Thoracic aorta (tissue), 2 donors: ENCODE measurements at regions not wholly inside any gene's neighbourhood (a gene's known extent, or its start where the extent isn't known, plus 50 kb on each side); places are given as distances from the start of the nearest gene placed in this dataset.

Source experiments
- ATAC-seq: fragments of 150-250 bp; one replicate; pipeline ENCODE4 v1.8.0; 2017; ENCODE audit warnings: low read depth; ENCODE audit not compliant: insufficient number of reproducible peaks, low FRiP score
- DNase-seq: peaks from one replicate; pipeline ENCODE4 v3.0.0-alpha.2; 2020; ENCODE audit warnings: low spot score
- H3K27ac ChIP-seq, 2 donors: fragments of 200-600 bp; sonication (generic); 1 replicate in 1 of 2; 2 replicates in 1 of 2; pipeline ENCODE4 v1.5.1; 2016; ENCODE audit warnings: mild to moderate bottlenecking in 2 of 2, moderate library complexity in 2 of 2
- H3K27me3 ChIP-seq: fragments of 200-600 bp; sonication (generic); replicated peaks from 2 replicates; pipeline ENCODE4 v1.6.0; 2016; ENCODE audit warnings: mild to moderate bottlenecking; ENCODE audit not compliant: insufficient read depth
- H3K36me3 ChIP-seq: fragments of 200-600 bp; sonication (generic); one replicate; pipeline ENCODE4 v1.5.1; 2016
- H3K4me1 ChIP-seq, 2 donors: fragments of 200-600 bp; sonication (generic); 1 replicate in 1 of 2; 2 replicates in 1 of 2; pipeline versions ENCODE4 v1.5.1 to v1.6.0; 2016; ENCODE audit warnings: low read depth in 2 of 2, mild to moderate bottlenecking in 1 of 2; ENCODE audit not compliant: control insufficient read depth in 1 of 2
- H3K4me3 ChIP-seq: fragments of 200-600 bp; sonication (generic); 2 replicates; pipeline ENCODE4 v1.5.1; 2016; ENCODE audit warnings: mild to moderate bottlenecking
- H3K9me3 ChIP-seq: fragments of 200-600 bp; sonication (generic); 2 replicates; pipeline ENCODE4 v1.5.1; 2016
- CTCF ChIP-seq: fragments of 200-600 bp; sonication (generic); IDR thresholded peaks from one replicate; pipeline ENCODE4 v1.5.1; 2019; ENCODE audit warnings: antibody characterized with exemption

DNA sequence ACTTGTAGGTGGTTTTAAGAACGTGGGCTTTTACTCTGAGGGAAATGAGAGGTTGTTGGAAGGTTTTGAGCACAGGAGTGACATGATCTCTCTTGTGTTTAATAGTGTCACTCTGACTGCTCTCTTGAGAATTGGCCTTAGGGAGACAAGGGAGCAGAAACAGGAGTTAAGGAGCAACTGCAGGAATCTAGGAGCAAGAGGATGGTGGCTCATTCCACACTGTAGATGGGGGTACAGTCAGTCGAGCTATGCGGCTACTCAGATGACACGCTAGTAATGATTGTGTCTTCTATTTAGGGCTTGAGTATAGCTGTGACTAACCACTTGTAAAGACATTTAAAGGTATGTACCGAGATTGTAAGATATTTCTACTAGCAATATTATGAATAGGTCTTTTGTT, 87.4 kb downstream of the RPRM start:
- Histone ChIP-seq H3K27me3 (no peaks in the 10 kb centered on the region), H3K4me1 (peaks cover 0 to 14% of the 10 kb centered on the region in 2 donors), H3K36me3 (no peaks in the 10 kb centered on the region), H3K27ac (no peak overlapping the region), H3K9me3 (no peaks in the 10 kb centered on the region), H3K4me3 (no peak overlapping the region)
- no peak for TF ChIP-seq CTCF
- no peak for ATAC-seq
- DNase-seq: no peak

GRCh38 chr2:153388246-153388645, 90.3 kb downstream of the RPRM start:
- Histone ChIP-seq H3K9me3 (no peaks in the 10 kb centered on the region), H3K27ac (peak overlapping the region in 1 of 2 donors; percentile 60), H3K4me1 (peaks cover 0 to 14% of the 10 kb centered on the region in 2 donors), H3K36me3 (no peaks in the 10 kb centered on the region), H3K27me3 (no peaks in the 10 kb centered on the region), H3K4me3 (no peak overlapping the region)
- no peak for DNase-seq
- no peak for ATAC-seq
- no peak for TF ChIP-seq CTCF

GRCh38 chr2:153387203-153387602, 91.4 kb downstream of the RPRM start:
- H3K4me3 ChIP-seq: peak overlapping the region; percentile 47
- H3K27ac ChIP-seq: peak overlapping the region in 1 of 2 donors; percentile 60
- H3K27me3 ChIP-seq: no peaks in the 10 kb centered on the region
- no peaks in the 10 kb centered on the region for H3K36me3 ChIP-seq
- TF ChIP-seq CTCF: no peak
- no peaks in the 10 kb centered on the region for H3K9me3 ChIP-seq
- H3K4me1 ChIP-seq: peaks cover 0 to 14% of the 10 kb centered on the region in 2 donors
- ATAC-seq (no peak), DNase-seq (no peak)

- H3K27me3 ChIP-seq: no peaks in the 10 kb centered on the region
- H3K9me3 ChIP-seq: no peaks in the 10 kb centered on the region
- no peaks in the 10 kb centered on the region for H3K36me3 ChIP-seq
- ATAC-seq (no peak), DNase-seq (no peak)
- TF ChIP-seq CTCF: no peak
- H3K27ac ChIP-seq: peak overlapping the region in 1 of 2 donors; percentile 60
- H3K4me1 ChIP-seq: peaks cover 0 to 14% of the 10 kb centered on the region in 2 donors
- H3K4me3 ChIP-seq: no peak overlapping the region
Measured at GRCh38 chr2:153386481-153386897, 92.1 kb downstream of the RPRM start.

DNA sequence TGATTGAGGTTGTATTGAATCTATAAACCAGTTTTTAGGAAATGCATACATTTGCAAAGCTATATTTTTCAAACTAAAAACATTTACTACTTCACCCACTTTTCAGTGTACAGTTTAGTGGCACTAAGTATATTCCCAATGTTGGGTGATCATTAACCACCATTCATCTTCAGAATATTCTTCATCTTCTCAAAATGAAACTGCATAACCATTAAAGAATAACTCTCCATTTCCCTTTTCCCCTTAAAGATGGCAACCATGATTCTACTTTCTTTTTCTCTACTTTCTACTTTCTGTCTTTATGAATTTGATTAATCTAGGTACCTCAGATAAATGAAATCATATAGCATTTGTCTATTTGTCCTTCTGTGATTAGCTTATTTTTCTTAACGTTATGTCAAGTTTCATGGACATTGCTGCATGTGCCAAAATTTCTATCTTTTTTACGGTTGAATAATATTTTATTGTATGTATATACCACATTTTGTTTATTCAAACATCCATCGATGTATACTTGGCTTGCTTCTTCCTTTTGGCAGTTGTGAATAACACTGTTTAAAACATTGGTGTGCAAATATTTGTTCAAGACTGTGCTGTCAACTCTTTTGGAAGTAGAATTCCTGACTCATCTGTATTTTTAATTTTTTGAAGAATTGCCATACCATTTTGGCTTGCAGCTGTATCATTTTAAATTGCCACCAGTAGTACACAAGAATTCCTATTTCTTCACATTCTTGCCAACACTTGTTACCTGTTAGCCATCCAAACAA, 104.9 kb downstream of the RPRM start:
- H3K9me3 ChIP-seq: no peaks in the 10 kb centered on the region
- no peak overlapping the region for H3K4me3 ChIP-seq
- H3K4me1 ChIP-seq: no peaks in the 10 kb centered on the region
- TF ChIP-seq CTCF: no peak
- ATAC-seq (no peak), DNase-seq (no peak)
- no peaks in the 10 kb centered on the region for H3K27me3 ChIP-seq
- no peak overlapping the region for H3K27ac ChIP-seq
- H3K36me3 ChIP-seq: no peaks in the 10 kb centered on the region
